ENCODE measurements at regions not wholly inside any gene's neighbourhood (a gene's known extent, or its start where the extent isn't known, plus 50 kb on each side); places are given as distances from the start of the nearest gene placed in this dataset.
"Not testable (repeated sequence)": the region's sequence is repeated elsewhere in the genome, so short reads cannot be mapped to it uniquely, and the experiment has no call there.

DNA sequence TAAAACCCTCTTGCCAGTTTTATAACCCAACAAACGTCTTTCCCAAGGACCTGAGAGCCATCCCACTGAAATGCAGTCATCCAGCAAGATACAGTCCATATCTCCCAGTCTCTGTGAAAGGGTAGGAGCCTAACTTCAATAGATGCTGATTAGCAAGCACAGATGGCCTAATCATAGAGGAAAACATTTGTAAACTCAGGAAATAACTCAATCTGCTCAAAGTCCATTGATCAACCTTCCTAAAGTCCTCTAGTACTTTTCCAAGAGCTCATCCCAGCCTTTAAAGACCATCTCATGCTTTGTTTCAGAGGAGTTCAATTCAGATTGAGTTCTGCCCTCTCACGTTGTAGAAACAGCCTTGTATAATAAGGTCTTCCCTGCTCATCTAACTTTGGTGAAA, 324.2 kb downstream of the MRPS30 start:
- WGBS, 3 donors: 35 to 45% (median 40%) methylated on average over 2 of the region's 2 CpGs
- Histone ChIP-seq H3K4me3 (no peak overlapping the region), H3K27ac (no peak overlapping the region), H3K9me3 (no peaks in the 10 kb centered on the region), H3K27me3 (ENCODE audit: insufficient read depth in 3 of 3, low read length in 2 of 3) (no peaks in the 10 kb centered on the region), H3K4me1 (no peaks in the 10 kb centered on the region), H3K36me3 (ENCODE audit: insufficient read depth in 1 of 2, low read depth in 1 of 2) (no peaks in the 10 kb centered on the region)
- TF ChIP-seq, protein P1, sequence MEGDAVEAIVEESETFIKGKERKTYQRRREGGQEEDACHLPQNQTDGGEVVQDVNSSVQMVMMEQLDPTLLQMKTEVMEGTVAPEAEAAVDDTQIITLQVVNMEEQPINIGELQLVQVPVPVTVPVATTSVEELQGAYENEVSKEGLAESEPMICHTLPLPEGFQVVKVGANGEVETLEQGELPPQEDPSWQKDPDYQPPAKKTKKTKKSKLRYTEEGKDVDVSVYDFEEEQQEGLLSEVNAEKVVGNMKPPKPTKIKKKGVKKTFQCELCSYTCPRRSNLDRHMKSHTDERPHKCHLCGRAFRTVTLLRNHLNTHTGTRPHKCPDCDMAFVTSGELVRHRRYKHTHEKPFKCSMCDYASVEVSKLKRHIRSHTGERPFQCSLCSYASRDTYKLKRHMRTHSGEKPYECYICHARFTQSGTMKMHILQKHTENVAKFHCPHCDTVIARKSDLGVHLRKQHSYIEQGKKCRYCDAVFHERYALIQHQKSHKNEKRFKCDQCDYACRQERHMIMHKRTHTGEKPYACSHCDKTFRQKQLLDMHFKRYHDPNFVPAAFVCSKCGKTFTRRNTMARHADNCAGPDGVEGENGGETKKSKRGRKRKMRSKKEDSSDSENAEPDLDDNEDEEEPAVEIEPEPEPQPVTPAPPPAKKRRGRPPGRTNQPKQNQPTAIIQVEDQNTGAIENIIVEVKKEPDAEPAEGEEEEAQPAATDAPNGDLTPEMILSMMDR (IDR thresholded peaks at IDR 0.05): no peak
- ATAC-seq (no peak), DNase-seq (no peak)
- intact Hi-C loops (cut with DNase I): no loop called here

DNA sequence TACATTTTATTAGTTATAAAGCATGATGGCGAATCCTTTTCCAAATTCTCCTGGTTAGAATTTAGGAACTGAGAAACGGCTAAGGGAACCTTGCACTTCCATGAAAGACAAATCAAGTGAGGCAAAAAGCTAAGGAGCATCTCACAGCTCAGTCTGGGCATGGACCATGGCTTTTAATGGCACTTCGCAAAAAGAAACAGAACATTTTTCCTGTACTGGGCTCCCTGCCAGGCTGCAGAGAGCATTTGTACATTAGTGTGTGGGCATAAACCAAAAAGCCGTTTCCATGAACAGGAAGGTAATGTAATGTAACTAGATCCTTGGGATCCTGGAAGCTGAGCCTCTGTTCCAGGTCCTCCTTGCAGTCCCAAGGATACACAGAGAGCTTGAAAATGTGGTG, 354.2 kb downstream of the MRPS30 start:
- no peaks in the 10 kb centered on the region for H3K27me3 ChIP-seq (ENCODE audit: insufficient read depth in 3 of 3, low read length in 2 of 3)
- intact Hi-C loops (cut with DNase I): no loop called here
- H3K4me1 ChIP-seq: no peaks in the 10 kb centered on the region
- no peaks in the 10 kb centered on the region for H3K9me3 ChIP-seq
- DNase-seq: no peak
- no peak for ATAC-seq
- TF ChIP-seq, protein P1 (IDR thresholded peaks at IDR 0.05): no peak
- H3K27ac ChIP-seq: no peak overlapping the region
- H3K4me3 ChIP-seq: no peak overlapping the region
- H3K36me3 ChIP-seq (ENCODE audit: insufficient read depth in 1 of 2, low read depth in 1 of 2): no peaks in the 10 kb centered on the region
- 62 to 67% (median 62%) methylated on average over 4 of the region's 4 CpGs for WGBS, 3 donors

DNA sequence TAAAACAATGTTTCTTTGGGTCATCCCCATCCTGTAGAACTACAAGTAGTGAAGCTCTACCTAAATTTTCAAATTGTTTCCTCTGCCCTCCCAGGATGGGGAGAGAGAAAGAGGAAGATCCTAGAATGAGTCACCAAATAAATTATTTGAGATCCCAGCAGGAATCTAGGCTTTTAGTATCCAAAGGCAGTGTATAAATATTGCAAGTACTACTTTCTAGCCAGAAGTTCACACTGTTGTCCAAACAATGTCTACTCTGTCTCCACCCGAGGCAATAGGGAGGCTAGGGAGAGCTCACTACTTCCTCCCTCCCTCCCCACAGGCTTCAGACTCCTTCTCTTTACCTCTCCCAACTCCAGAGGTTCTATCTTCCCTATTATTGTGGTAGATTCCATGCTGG, 362.8 kb downstream of the MRPS30 start:
- Histone ChIP-seq H3K36me3 (ENCODE audit: insufficient read depth in 1 of 2, low read depth in 1 of 2) (no peaks in the 10 kb centered on the region), H3K27ac (no peak overlapping the region), H3K4me1 (no peaks in the 10 kb centered on the region), H3K9me3 (no peaks in the 10 kb centered on the region), H3K4me3 (no peak overlapping the region), H3K27me3 (ENCODE audit: insufficient read depth in 3 of 3, low read length in 2 of 3) (no peaks in the 10 kb centered on the region)
- intact Hi-C loops (cut with DNase I): no loop called here
- TF ChIP-seq, protein P1 (IDR thresholded peaks at IDR 0.05): no peak
- 19 to 36% (median 31%) methylated on average over 1 of the region's 1 CpG for WGBS, 3 donors
- no peak for ATAC-seq
- DNase-seq: no peak

DNA sequence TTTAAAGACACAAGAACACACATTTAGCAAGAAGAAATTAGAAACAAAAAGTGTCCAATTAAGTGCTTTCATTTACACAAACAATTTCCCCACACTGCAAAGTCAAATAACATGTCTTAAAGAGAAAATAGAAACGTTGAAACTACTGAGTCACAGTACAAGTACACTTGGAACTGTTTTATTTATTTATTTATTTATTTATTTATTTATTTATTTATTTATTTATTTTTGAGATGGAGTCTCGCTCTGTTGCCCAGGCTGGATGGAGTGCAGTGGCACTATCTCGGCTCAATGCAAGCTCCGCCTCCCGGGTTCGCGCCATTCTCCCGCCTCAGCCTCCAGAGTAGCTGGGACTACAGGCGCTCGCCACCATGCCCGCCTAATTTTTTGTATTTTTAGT, 363.9 kb downstream of the MRPS30 start:
- H3K4me1 ChIP-seq; H3K27ac ChIP-seq; intact Hi-C loops (cut with DNase I); H3K36me3 ChIP-seq (ENCODE audit: insufficient read depth in 1 of 2, low read depth in 1 of 2); H3K27me3 ChIP-seq (ENCODE audit: insufficient read depth in 3 of 3, low read length in 2 of 3); H3K9me3 ChIP-seq; H3K4me3 ChIP-seq; DNase-seq; ATAC-seq: not testable (repeated sequence)
- WGBS, 3 donors: 90 to 93% (median 92%) methylated on average over 11 of the region's 11 CpGs

DNA sequence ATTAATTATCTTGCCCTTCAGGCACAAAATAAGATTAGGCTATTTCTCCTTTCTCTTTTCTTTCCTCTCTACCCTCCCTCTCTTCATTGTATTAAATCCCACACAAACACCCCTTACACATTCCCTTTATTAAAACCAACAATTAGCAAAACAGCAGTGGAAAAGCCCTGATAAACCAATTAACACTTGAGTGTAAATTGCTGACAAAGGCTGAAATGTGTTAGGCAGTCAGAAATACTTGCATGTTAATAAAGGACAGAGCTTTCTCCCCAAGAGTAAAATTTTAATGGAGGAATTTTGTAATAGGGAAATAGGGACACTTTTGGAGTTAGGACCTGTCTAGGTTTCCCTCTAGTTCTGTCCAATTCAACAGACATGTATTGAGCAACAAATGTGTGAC, 370.9 kb downstream of the MRPS30 start:
- intact Hi-C loops (cut with DNase I): no loop called here
- DNase-seq: no peak
- H3K4me3 ChIP-seq: no peak overlapping the region
- no peaks in the 10 kb centered on the region for H3K27me3 ChIP-seq (ENCODE audit: insufficient read depth in 3 of 3, low read length in 2 of 3)
- H3K36me3 ChIP-seq (ENCODE audit: insufficient read depth in 1 of 2, low read depth in 1 of 2): no peaks in the 10 kb centered on the region
- no peaks in the 10 kb centered on the region for H3K4me1 ChIP-seq
- H3K27ac ChIP-seq: no peak overlapping the region
- TF ChIP-seq, protein P1 (IDR thresholded peaks at IDR 0.05): no peak
- ATAC-seq: no peak
- H3K9me3 ChIP-seq: no peaks in the 10 kb centered on the region

Data from psoas muscle (tissue), 7 donors.